Spinal cord (tissue), 9 donors: ENCODE measurements at regions not wholly inside any gene's neighbourhood (a gene's known extent, or its start where the extent isn't known, plus 50 kb on each side); places are given as distances from the start of the nearest gene placed in this dataset.

Experiments
- DNase-seq, 6 donors: peaks; one replicate each; pipeline versions ENCODE4 v3.0.0 to v3.0.0-alpha.2; 2013 to 2015; ENCODE audit warnings: low spot score in 6 of 6, low read depth in 4 of 6
- H3K27ac ChIP-seq: one replicate; pipeline ENCODE4 v1.5.1; 2013; ENCODE audit warnings: low read depth, low read length, control low read depth
- H3K27me3 ChIP-seq: one replicate; pipeline ENCODE4 v1.6.1; 2013; ENCODE audit warnings: low read length; ENCODE audit not compliant: control insufficient read depth, insufficient read depth
- H3K36me3 ChIP-seq: one replicate; pipeline ENCODE4 v1.6.1; 2013; ENCODE audit warnings: low read length; ENCODE audit not compliant: control insufficient read depth, insufficient read depth
- H3K4me1 ChIP-seq: one replicate; pipeline ENCODE4 v1.6.1; 2013; ENCODE audit warnings: low read length; ENCODE audit not compliant: control insufficient read depth, insufficient read depth
- H3K4me3 ChIP-seq: one replicate; pipeline ENCODE4 v1.5.1; 2013; ENCODE audit warnings: low read depth, low read length, control low read depth
- H3K9me3 ChIP-seq: one replicate; pipeline ENCODE4 v1.6.1; 2013; ENCODE audit warnings: low read length; ENCODE audit not compliant: control insufficient read depth, insufficient read depth
- WGBS: methylation state at CpG from one replicate; pipeline ENCODE4 v1.1.5; 2013; ENCODE audit warnings: missing lambda C conversion rate; ENCODE audit not compliant: insufficient coverage; 5-methylcytosine and 5-hydroxymethylcytosine counted together
- donor health status: healthy.

- no peaks in the 10 kb centered on the region for H3K4me1 ChIP-seq
- DNase-seq, result peak in 1 of 6 donors; percentile 69
- no peak overlapping the region for H3K27ac ChIP-seq
- no peaks in the 10 kb centered on the region for H3K36me3 ChIP-seq
- no peaks in the 10 kb centered on the region for H3K9me3 ChIP-seq
- H3K4me3 ChIP-seq, result no peak overlapping the region
- peaks cover 26% of the 10 kb centered on the region for H3K27me3 ChIP-seq
- no CpG with 5 or more reads among the region's 6 CpGs for WGBS
These were observed 568.8 kb upstream of the ZFHX3 start for GRCh38 chr16:73616770-73617169.

- H3K27me3 ChIP-seq, result peaks cover 26% of the 10 kb centered on the region
- no peaks in the 10 kb centered on the region for H3K36me3 ChIP-seq
- H3K4me1 ChIP-seq, result no peaks in the 10 kb centered on the region
- 60% methylated on average over 1 of the region's 5 CpGs for WGBS
- H3K9me3 ChIP-seq, result no peaks in the 10 kb centered on the region
- no peak overlapping the region for H3K27ac ChIP-seq
- DNase-seq, result peak in 1 of 6 donors; percentile 40
- H3K4me3 ChIP-seq, result no peak overlapping the region
These were observed 568.3 kb upstream of the ZFHX3 start for GRCh38 chr16:73616166-73616753.

GRCh38 chr16:73615071-73615940 is 567.4 kb upstream of the ZFHX3 start:
- no peak overlapping the region for H3K27ac ChIP-seq
- WGBS, result 41% methylated on average over 6 of the region's 14 CpGs
- no peaks in the 10 kb centered on the region for H3K9me3 ChIP-seq
- no peak overlapping the region for H3K4me3 ChIP-seq
- H3K27me3 ChIP-seq, result peaks cover 32% of the 10 kb centered on the region
- no peaks in the 10 kb centered on the region for H3K4me1 ChIP-seq
- no peaks in the 10 kb centered on the region for H3K36me3 ChIP-seq
- peak in 1 of 6 donors; percentile 57 for DNase-seq

- Histone ChIP-seq H3K27ac (no peak overlapping the region), H3K4me1 (no peaks in the 10 kb centered on the region), H3K9me3 (no peaks in the 10 kb centered on the region), H3K4me3 (no peak overlapping the region), H3K36me3 (no peaks in the 10 kb centered on the region), H3K27me3 (peaks cover 44% of the 10 kb centered on the region)
- DNase-seq, result no peak
- whole genome bisulfite sequencing, result 74% methylated on average over 3 of the region's 4 CpGs
These were observed 566.2 kb upstream of the ZFHX3 start for GRCh38 chr16:73614131-73614530.

GRCh38 chr16:73610605-73611156 is 562.8 kb upstream of the ZFHX3 start:
- Histone ChIP-seq H3K27ac (no peak overlapping the region), H3K4me3 (no peak overlapping the region), H3K27me3 (peaks cover 47% of the 10 kb centered on the region), H3K36me3 (no peaks in the 10 kb centered on the region), H3K4me1 (no peaks in the 10 kb centered on the region), H3K9me3 (no peaks in the 10 kb centered on the region)
- peak in 1 of 6 donors; percentile 50 for DNase-seq
- 71% methylated on average over 2 of the region's 5 CpGs for WGBS

GRCh38 chr16:73610160-73610559 is 562.2 kb upstream of the ZFHX3 start:
- Histone ChIP-seq H3K27me3 (peaks cover 43% of the 10 kb centered on the region), H3K27ac (no peak overlapping the region), H3K4me3 (no peak overlapping the region), H3K9me3 (no peaks in the 10 kb centered on the region), H3K4me1 (no peaks in the 10 kb centered on the region), H3K36me3 (no peaks in the 10 kb centered on the region)
- peak in 1 of 6 donors; percentile 37 for DNase-seq
- WGBS, result no CpG with 5 or more reads among the region's 9 CpGs

- H3K4me3 ChIP-seq, result no peak overlapping the region
- DNase-seq, result peak in 2 of 6 donors; percentile 38 to 51
- H3K36me3 ChIP-seq, result no peaks in the 10 kb centered on the region
- H3K27ac ChIP-seq, result no peak overlapping the region
- 77% methylated on average over 8 of the region's 8 CpGs for WGBS
- H3K9me3 ChIP-seq, result no peaks in the 10 kb centered on the region
- no peaks in the 10 kb centered on the region for H3K4me1 ChIP-seq
- peaks cover 37% of the 10 kb centered on the region for H3K27me3 ChIP-seq
These were observed 561.0 kb upstream of the ZFHX3 start for GRCh38 chr16:73608911-73609310.

GRCh38 chr16:73605309-73605708 is 557.4 kb upstream of the ZFHX3 start:
- no peaks in the 10 kb centered on the region for H3K9me3 ChIP-seq
- no peak overlapping the region for H3K27ac ChIP-seq
- DNase-seq, result no peak
- H3K4me3 ChIP-seq, result no peak overlapping the region
- H3K4me1 ChIP-seq, result no peaks in the 10 kb centered on the region
- H3K36me3 ChIP-seq, result no peaks in the 10 kb centered on the region
- 94% methylated on average over 2 of the region's 5 CpGs for WGBS
- peaks cover 17% of the 10 kb centered on the region for H3K27me3 ChIP-seq

- H3K9me3 ChIP-seq, result no peaks in the 10 kb centered on the region
- H3K4me1 ChIP-seq, result no peaks in the 10 kb centered on the region
- H3K27me3 ChIP-seq, result no peaks in the 10 kb centered on the region
- WGBS, result 100% methylated on average over 1 of the region's 3 CpGs
- H3K27ac ChIP-seq, result no peak overlapping the region
- no peak overlapping the region for H3K4me3 ChIP-seq
- no peaks in the 10 kb centered on the region for H3K36me3 ChIP-seq
- no peak for DNase-seq
These were observed 554.0 kb upstream of the ZFHX3 start for GRCh38 chr16:73601911-73602310.
